HL-60 (cell line): ENCODE measurements at regions not wholly inside any gene's neighbourhood (a gene's known extent, or its start where the extent isn't known, plus 50 kb on each side); places are given as distances from the start of the nearest gene placed in this dataset.

Experiments used
- DNase-seq, 2 experiments: peaks; one replicate each; pipeline ENCODE4 v3.0.0-alpha.2; 2010 to 2020; ENCODE audit warnings: low read depth in 1 of 2, low spot score in 1 of 2
- H3K27ac ChIP-seq: fragments of 250-450 bp; sonication (Bioruptor Pico); replicated peaks from 2 replicates; pipeline ENCODE4 v1.5.1; 2020; ENCODE audit warnings: mild to moderate bottlenecking, moderate library complexity
- H3K27me3 ChIP-seq: fragments of 250-450 bp; sonication (Bioruptor Pico); 2 replicates; pipeline ENCODE4 v1.5.1; 2021; ENCODE audit warnings: mild to moderate bottlenecking, moderate library complexity; ENCODE audit not compliant: insufficient read depth, poor library complexity, severe bottlenecking
- H3K4me3 ChIP-seq: replicated peaks from 2 replicates; pipeline ENCODE4 v1.5.1; 2011; ENCODE audit warnings: mild to moderate bottlenecking, control low read depth, low read length; ENCODE audit not compliant: insufficient read depth
- GABPA ChIP-seq: IDR thresholded peaks from 2 replicates; pipeline ENCODE4 v1.6.1; 2012; ENCODE audit warnings: low read depth
- POLR2AphosphoS5 ChIP-seq: IDR thresholded peaks from 2 replicates; pipeline ENCODE4 v1.6.1; 2012; ENCODE audit warnings: low read depth
- SPI1 ChIP-seq: IDR thresholded peaks from 2 replicates; pipeline ENCODE4 v1.6.1; 2012; ENCODE audit warnings: low read depth, mild to moderate bottlenecking, borderline replicate concordance
- TF ChIP-seq, protein P1 (sequence below): IDR thresholded peaks from 2 replicates; pipeline ENCODE4 v1.6.1; 2012; ENCODE audit warnings: low read depth; ENCODE audit not compliant: insufficient replicate concordance
- TF ChIP-seq, protein P2 (sequence below): IDR thresholded peaks from one replicate; pipeline ENCODE4 v1.5.1; 2011; ENCODE audit warnings: low read length, control low read depth, inconsistent platforms; ENCODE audit not compliant: insufficient read depth

DNA sequence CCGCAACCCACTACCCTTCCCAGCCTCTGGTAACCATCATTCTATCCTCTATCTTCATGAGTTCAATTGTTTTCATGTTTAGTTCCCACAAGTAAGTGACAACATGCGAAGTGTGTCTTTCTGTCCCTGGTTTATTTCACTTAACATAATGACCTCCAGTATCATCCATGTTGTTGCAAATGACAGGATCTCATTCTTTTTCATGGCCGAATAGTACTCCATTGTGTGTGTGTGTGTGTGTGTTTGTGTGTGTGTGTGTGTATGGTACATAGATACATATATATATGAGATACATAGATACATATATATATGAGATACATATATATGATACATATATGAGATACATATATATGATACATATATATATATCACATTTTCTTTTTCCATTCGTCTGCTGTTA is 196.3 kb upstream of the STK17B start:
- Histone ChIP-seq H3K4me3 (no peak overlapping the region), H3K27ac (no peak overlapping the region), H3K27me3 (no peaks in the 10 kb centered on the region)
- no peak for DNase-seq
- TF ChIP-seq, protein P1, sequence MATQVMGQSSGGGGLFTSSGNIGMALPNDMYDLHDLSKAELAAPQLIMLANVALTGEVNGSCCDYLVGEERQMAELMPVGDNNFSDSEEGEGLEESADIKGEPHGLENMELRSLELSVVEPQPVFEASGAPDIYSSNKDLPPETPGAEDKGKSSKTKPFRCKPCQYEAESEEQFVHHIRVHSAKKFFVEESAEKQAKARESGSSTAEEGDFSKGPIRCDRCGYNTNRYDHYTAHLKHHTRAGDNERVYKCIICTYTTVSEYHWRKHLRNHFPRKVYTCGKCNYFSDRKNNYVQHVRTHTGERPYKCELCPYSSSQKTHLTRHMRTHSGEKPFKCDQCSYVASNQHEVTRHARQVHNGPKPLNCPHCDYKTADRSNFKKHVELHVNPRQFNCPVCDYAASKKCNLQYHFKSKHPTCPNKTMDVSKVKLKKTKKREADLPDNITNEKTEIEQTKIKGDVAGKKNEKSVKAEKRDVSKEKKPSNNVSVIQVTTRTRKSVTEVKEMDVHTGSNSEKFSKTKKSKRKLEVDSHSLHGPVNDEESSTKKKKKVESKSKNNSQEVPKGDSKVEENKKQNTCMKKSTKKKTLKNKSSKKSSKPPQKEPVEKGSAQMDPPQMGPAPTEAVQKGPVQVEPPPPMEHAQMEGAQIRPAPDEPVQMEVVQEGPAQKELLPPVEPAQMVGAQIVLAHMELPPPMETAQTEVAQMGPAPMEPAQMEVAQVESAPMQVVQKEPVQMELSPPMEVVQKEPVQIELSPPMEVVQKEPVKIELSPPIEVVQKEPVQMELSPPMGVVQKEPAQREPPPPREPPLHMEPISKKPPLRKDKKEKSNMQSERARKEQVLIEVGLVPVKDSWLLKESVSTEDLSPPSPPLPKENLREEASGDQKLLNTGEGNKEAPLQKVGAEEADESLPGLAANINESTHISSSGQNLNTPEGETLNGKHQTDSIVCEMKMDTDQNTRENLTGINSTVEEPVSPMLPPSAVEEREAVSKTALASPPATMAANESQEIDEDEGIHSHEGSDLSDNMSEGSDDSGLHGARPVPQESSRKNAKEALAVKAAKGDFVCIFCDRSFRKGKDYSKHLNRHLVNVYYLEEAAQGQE: no peak
- TF ChIP-seq SPI1 (no peak), GABPA (no peak), POLR2AphosphoS5 (no peak)
- TF ChIP-seq, protein P2, sequence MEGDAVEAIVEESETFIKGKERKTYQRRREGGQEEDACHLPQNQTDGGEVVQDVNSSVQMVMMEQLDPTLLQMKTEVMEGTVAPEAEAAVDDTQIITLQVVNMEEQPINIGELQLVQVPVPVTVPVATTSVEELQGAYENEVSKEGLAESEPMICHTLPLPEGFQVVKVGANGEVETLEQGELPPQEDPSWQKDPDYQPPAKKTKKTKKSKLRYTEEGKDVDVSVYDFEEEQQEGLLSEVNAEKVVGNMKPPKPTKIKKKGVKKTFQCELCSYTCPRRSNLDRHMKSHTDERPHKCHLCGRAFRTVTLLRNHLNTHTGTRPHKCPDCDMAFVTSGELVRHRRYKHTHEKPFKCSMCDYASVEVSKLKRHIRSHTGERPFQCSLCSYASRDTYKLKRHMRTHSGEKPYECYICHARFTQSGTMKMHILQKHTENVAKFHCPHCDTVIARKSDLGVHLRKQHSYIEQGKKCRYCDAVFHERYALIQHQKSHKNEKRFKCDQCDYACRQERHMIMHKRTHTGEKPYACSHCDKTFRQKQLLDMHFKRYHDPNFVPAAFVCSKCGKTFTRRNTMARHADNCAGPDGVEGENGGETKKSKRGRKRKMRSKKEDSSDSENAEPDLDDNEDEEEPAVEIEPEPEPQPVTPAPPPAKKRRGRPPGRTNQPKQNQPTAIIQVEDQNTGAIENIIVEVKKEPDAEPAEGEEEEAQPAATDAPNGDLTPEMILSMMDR: no peak

DNA sequence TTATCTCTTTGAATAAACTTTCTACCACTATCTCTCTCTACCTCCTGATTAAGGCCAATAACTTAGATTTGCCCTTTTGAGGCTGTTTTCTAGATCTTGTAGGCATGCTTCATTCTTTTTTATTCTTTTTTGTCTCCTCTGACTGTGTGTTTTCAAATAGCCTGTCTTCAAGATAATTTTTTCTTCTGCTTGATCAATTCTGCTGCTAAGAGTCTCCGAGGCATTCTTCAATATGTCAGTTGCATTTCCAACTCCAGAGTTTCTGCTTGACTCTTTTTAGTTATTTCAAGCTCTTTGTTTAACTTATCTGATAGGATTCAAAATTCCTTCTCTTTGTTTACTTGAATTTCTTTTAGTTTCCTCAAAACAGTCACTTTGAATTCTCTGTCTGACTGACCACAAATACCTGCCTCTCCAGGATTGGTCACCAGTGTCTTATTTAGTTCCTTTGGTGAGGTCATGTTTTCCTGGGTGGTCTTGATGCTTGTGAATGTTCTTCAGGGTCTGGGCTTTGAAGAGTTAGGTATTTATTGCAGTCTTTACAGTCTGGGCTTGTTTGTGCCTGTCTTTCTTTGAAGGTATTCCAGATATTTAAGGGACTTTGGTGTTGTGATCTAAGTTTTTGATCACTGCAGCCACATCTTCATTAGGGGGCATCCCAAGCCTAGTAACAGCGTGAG is 197.3 kb upstream of the STK17B start:
- TF ChIP-seq GABPA: no peak
- TF ChIP-seq SPI1: no peak
- no peak for TF ChIP-seq POLR2AphosphoS5
- TF ChIP-seq, protein P2: no peak
- TF ChIP-seq, protein P1: no peak
- H3K27ac ChIP-seq: no peak overlapping the region
- H3K4me3 ChIP-seq: no peak overlapping the region
- no peak for DNase-seq
- no peaks in the 10 kb centered on the region for H3K27me3 ChIP-seq

DNA sequence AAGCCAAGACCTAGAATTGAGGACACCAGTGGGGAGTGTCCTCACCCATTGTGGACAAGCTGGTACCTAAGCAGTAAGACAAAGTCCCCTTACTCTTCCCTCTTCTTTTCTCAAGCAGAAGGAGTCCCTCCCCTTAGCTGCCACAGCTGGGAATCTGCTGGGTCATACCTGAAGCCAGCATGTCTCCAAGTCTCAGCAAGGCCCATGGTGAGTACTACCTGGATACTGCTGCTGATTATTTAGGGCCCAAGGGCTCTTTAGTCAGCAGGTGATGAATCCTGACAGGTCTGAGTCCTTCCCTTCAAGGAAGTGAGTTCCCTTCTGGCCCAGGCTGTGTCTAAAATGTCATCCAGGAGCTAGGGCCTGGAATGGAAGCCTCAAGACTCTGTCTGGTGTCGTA is 198.6 kb upstream of the STK17B start:
- H3K27ac ChIP-seq: no peak overlapping the region
- TF ChIP-seq, protein P2: no peak
- TF ChIP-seq GABPA (no peak), POLR2AphosphoS5 (no peak), SPI1 (no peak)
- TF ChIP-seq, protein P1: no peak
- H3K4me3 ChIP-seq: no peak overlapping the region
- DNase-seq: no peak
- H3K27me3 ChIP-seq: no peaks in the 10 kb centered on the region
